GM11168 (cell line): ENCODE measurements at regions not wholly inside any gene's neighbourhood (a gene's known extent, or its start where the extent isn't known, plus 50 kb on each side); places are given as distances from the start of the nearest gene placed in this dataset.

Experiments used
- in situ Hi-C: fragments of 300-500 bp; cut with MboI; formaldehyde crosslinking; loops from one replicate; pipeline ENCODE4 v1.12.0; 2022; ENCODE audit warnings: low sequenced_read_pairs; ENCODE audit not compliant: unreplicated experiment

DNA sequence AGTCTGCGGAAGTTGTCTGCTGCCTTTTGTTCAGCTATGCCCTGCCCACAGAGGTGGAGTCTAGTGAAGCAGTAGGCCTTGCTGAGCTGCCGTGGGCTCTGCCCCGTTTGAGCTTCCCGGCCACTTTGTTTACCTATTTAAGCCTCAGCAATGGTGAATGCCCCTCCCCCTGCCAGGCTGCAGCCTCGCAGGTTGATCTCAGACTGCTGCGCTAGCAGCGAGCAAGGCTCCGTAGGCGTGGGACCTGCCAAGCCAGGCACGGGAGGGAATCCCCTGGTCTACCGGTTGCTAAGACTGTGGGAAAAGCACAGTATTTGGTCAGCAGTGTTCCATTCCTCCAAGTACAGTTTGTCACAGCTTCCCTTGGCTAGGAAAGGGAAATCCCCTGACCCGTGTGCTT is 143.6 kb downstream of the DYRK2 start:
- in situ Hi-C loops = no loop called here

DNA sequence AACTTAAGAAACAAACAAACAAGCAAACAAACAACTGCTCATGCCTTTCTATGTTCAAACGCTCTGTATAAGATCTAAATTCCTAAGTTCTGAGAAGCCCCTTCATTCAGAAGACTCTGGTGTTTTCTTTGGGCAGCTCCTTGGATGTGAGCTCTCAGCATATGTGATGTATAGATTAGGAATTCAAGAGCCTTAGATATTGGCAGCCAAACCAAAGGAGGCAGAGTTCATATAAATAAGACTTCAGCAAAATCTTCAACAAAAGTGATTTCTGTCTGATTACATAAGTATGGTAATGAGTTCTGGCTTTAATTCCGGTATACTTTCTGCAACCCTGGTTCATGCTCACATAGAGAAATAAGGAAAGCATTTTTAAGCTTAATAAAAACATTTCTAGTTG is 145.6 kb downstream of the DYRK2 start:
- in situ Hi-C loops = no loop called here

DNA sequence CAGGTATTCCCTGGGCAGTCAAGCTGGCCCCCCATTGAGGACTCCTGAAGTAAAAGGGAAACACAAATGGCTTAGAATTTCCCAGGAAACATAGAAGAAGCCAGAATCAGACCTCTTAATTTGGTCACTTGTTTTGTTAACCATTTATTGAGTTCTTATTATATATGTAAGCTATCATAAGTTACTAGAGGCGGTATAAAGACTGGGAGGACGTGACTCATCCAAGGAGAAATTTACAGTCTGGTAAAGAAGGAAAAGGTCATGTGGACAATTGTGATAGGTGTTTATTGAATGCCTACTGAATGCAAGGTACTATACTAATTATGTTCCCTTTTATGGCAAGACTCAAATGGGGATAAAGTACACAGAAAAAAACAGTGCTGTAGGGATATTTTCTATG is 146.7 kb downstream of the DYRK2 start:
- in situ Hi-C loops = no loop called here

GRCh38 chr12:67797185-67797741 is 148.7 kb downstream of the DYRK2 start:
- in situ Hi-C loops = no loop called here

GRCh38 chr12:67797753-67798152 is 149.2 kb downstream of the DYRK2 start:
- in situ Hi-C loops = no loop called here

DNA sequence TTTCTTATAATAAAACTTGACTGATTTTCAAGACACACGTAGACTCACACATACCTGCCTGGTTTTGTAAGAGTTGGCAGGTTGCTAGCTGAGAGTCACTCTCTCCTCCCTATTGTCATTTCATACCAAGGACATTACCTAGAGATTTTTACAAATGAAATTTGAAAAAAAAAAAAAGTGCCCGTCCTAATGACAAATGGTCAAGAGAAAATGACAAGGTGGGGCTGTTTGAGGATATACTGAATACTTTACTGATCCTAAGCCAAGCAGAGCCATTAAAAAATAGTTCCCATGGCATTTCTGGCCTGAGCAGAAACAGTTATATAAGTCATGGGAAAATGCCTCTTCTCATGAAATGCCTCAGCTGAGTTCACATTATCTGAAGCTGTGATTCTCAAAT is 150.2 kb downstream of the DYRK2 start:
- in situ Hi-C loops = no loop called here

DNA sequence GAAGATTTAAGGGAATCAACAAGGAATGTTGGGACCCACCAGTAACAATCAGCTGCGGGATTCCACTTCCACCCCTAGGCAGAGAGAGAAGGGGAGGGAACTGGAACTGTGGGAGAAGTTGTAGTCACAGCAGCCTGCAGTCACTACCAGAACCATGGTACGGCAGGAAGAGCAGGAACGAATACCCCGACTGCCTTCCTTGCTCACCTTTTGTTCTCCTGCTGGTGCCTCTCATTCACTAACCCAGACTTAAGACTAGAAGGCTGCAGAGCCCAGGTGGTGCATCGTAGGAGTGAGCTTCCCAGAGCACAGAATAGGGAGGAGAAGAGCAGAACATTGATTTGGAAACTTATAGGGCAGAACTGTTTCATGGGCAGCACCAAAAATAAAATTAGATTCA is 154.2 kb downstream of the DYRK2 start:
- in situ Hi-C loops = no loop called here

DNA sequence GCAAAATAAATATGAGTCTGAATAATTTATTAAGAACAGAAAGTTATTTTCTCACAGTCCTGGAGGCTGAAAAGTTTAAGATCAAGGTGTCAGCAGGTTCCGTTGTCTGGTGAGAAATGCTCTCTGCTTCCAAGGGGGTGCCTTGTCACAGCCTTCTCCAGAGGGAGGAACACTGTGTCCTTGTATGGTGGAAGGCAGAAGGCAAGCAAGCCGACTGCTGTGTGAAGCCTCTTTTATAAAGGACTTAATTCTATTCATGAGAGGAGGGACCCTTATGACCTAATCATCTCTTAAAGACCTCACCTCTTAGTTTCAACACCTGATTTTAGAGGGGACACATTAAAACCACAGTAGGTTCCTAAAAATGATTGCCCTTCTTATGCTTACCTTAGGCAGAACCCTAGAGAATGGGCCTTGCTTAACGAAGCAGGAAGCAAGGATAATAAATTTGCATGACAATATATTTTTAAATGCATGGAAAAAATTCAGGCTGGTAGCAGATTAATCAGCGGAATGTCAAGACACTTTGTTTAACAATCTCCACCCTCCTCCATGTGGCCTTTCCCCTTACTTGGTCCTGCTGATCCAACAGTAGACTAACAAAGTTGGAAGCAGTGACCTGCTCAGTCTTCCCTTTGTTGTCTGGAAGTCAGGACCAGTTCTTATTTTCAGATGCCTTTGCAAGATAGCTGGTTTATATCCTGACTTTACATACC is 154.9 kb downstream of the DYRK2 start:
- in situ Hi-C loops = no loop called here

DNA sequence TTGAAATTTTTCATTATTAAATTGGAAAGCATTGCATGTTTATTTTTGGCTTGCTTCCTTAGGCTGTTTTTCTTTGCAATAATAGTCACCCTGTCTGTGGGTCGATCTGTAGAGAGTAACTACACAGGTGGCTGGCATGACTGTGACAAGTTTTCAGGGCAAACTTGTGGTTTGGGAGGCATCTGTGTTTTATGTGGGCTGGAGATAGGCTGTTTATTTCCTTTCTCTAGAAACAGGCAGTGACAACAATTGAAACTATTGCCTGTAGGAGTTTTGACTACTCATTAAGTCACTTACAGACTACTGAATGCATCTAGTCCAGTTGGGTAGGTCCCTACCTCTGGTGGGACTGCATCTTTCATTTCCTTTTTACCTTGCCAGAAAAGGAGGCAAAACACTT is 155.6 kb downstream of the DYRK2 start:
- in situ Hi-C loops = no loop called here

DNA sequence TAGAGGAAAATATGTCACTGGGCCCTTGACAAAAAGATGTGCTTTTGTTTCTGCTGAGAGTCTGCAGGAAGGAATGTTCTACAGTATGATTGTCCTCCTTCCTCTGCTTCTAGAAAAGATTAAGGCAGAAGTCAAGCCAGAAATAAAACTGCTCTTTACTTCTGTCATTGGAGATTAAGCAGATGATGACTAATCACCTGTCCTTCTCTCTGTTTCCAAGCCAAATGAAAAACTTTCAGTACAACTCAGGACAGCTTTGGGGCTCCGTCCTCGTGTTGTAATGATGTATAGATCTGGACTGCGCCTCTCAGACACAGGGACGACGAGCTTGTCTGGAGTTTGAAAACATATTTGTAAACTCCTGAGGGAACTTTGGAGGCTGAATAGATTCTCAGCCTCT is 159.3 kb downstream of the DYRK2 start:
- in situ Hi-C loops = no loop called here

GRCh38 chr12:67810166-67810565 is 161.6 kb downstream of the DYRK2 start:
- in situ Hi-C loops = no loop called here

DNA sequence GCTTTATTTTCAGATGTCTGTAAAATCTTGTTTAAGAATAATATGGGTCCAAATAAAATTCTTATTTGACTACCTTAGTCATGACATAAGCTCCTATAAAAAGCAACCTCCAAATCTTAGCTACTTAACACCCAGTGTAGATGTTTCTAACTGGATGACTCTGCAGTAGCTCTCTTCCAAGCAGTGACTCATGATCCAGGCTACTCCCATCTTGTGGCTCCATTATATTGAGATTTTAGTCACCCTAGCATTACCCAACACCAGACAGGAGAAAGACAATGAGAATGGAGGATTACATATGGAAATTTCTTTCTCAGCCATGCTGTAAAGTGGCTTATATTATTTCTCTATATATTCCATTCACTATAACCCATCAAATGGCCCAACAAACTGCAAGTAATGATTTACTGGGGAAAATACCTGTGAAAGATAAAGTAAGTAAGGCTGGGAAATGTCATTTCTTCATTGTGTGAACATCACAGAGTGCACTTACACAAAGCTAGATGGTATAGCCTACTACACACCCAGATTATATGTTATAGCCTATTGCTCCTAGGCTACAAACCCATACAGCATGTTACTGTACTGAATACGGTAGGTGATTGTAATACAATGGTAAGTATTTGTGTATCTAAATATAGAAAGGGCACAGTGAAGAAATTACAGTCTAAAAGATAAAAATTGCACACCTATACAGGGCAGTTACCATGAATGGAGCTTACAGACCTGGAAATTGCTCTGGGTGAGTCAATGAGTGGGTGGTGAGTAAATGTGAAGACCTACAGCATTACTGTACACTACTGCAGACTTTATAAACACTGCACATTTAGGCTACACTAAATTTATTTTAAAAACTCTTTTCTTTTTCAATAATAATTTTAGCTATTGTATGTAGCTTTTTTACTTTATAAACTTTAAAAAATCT is 163.2 kb downstream of the DYRK2 start:
- in situ Hi-C loops = no loop called here

GRCh38 chr12:67813456-67813904 is 164.9 kb downstream of the DYRK2 start:
- in situ Hi-C loops = no loop called here

GRCh38 chr12:67816269-67816668 is 167.7 kb downstream of the DYRK2 start:
- in situ Hi-C loops = no loop called here

- in situ Hi-C loops = no loop called here
Observed at GRCh38 chr12:67818459-67818903, 169.9 kb downstream of the DYRK2 start.

DNA sequence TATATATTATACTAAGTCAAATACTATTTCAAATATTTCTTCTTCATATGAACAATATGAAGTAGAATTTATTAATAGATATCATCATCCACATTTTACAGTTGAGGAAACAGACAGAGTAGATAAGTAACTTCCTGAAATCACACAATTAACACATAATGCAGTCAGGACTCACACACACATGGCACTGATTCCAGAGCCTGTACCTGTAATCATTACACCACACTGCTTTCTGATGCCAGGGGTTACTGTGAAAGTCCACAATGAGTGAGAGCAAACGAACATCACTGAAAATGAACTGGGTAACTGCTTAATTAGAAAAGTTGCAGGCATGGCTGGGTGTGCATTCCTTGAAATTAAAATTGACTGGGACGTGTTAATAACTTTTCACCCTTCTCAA is 169.3 kb upstream of the IFNG-AS1 start:
- in situ Hi-C loops = no loop called here

DNA sequence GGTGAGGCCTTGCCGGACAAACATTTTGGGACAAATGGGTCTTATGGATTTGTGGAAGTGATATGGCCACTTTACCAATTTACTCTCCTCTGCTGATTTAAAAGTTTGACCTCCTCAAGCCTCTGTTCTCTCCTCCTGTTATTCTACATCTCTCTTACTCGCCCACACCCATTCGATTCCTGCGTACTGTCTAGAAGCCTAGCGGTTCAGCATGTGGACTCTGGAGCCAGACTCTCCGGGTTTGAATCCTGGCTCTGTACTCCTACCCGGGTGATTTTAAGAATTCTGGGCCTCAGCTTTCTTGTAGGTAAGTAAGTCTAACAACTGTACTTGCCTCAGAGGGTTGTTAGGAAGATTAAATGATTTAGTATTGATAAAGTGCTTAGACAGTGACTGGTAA is 168.6 kb upstream of the IFNG-AS1 start:
- in situ Hi-C loops = no loop called here

GRCh38 chr12:67822826-67823225 is 166.4 kb upstream of the IFNG-AS1 start:
- in situ Hi-C loops = no loop called here

DNA sequence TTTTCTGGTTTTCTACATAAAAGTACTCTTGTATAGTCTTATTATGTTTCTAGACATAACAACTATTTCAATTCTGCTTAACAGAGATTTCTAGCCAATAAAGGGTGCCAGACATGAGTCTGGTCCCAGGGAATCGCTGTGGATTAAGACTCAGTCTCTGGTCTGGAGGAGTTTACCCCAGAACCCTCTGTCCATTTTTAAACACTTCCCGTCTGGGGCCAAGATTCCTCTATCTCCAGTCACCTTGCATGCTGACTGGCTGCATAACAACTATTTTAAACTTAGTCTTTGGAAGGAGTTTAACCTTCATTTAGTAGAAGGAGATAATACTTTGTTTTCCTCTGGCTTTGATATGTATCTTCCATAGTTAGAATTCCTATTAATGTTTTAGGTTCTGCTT is 163.1 kb upstream of the IFNG-AS1 start:
- in situ Hi-C loops = no loop called here

DNA sequence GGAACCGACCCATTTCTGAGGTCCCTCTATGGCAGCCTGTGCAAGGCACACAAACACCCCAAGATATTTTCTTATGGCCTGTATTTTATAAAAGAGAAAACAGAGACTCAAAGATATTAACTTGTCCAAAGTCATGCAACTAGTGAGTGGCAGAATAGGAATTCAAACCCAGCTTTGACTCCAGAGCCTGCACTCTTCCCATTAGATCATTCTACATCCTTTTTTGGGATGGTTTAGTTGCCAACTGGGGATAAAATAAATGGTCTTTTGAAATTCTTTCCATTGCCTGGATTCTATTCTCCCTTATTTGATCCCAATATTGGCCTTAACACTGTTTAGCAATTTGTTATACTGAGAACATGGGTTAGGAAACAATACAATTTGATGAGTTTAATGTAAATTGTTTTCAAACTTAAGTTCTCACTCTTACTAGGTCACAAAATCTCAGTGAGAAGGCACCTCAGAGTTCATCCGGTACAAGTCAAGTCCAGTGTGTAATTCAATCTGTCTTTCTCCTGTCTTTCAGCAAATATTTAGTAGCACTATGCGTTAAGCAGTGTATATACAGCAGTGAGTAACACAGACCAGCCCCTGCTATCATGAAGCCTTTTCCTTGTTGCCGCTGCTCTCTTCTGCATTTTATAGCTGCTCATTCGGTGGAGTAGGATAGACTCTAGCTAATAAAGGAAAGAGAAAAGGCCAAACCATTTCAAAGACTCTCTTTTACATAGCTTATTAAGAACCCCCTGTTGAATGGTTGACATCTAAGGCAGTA is 162.1 kb upstream of the IFNG-AS1 start:
- in situ Hi-C loops = no loop called here
